ENCODE measurements at regions not wholly inside any gene's neighbourhood (a gene's known extent, or its start where the extent isn't known, plus 50 kb on each side); places are given as distances from the start of the nearest gene placed in this dataset.

DNA sequence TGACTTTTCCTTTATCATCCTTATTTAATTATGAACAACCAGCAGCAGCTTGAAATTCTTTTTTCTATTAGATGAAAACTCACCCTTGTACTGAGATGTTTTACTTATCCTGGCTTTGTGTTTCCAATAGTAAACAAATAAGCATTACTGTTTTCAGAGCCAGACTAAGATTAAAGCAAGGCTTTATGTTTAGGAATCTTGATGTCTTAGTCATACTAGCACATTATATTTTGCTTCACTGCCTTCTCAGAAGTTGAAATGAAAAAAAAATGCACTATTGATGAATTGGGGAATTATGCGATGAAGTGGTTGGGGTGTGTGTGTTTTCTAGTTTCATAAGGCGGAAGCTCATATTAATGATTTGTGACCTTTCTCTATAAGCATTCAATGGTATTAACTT, 301.2 kb upstream of the E2F7 start:
- H3K4me3 ChIP-seq (ENCODE audit: low read depth, low read length): no peak overlapping the region

DNA sequence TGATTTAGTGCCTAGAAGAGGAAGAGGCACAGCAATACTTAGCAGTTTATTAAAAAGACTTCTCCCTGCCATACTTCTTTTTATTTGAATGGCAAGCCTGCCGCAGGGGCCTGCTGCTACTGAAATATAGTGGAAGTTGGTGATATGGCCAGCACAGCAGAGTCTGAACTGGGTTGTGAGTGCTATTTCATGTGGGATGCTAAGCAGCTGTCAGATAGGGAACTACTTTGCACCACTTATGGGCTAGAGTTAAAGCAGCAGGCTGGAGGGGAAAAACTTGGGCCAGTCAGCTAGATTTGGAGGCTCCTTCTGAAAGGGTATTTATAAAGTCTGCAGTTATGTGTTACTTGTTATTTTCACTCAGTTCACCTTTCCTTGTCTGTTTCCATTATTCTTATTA, 299.0 kb upstream of the E2F7 start:
- H3K4me3 ChIP-seq (ENCODE audit: low read depth, low read length): no peak overlapping the region

DNA sequence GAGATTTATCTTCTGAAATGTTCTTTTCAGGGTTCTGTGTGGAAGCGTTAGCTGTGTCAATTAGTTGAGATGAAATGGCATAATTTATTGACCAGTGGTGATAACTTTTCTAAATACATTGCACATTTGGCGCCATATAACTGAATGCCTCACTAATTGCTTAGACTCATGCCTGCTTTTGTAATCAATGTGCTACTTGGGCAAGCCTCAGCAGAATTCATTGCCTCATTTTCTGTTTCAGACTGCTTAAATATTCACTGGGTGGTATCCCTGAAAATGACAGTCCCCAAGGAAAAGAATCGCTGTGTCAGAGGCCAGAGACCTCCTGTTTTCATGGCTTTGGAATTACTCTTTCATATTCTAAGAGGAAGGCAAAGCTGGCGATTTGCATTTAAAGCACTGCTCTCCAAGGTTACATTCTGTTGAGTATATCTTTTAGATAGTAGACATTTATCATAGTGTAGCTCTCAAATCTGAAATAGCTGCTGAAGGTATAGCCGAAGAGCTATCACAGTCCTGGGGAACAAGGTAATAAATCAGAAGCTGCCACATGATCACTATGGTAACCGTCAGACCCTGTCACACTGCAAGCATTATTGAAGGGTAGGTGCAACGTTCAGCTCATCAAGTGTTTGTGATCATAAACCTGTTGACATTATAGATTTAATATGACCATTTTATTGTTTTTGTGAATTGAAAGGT, 297.3 kb upstream of the E2F7 start:
- no peak overlapping the region for H3K4me3 ChIP-seq (ENCODE audit: low read depth, low read length)

DNA sequence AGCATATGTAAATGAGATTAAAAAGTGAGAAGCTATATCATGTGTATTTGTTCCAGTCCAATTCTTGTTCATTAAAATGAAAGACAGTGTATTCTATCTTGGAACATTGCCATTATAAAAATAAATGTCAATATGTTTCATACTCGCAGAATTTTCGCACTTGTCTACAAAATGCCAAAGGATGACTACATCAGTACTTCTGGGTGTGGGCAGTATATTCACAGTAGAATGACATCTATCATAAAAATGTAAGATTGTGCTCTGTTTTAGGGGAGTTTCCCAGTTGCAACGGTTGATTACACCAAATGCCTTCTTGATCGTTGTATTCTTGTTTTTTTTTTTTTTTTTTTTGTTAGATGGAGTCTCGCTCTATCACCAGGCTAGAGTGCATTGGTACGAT, 292.3 kb upstream of the E2F7 start:
- no peak overlapping the region for H3K4me3 ChIP-seq (ENCODE audit: low read depth, low read length)

DNA sequence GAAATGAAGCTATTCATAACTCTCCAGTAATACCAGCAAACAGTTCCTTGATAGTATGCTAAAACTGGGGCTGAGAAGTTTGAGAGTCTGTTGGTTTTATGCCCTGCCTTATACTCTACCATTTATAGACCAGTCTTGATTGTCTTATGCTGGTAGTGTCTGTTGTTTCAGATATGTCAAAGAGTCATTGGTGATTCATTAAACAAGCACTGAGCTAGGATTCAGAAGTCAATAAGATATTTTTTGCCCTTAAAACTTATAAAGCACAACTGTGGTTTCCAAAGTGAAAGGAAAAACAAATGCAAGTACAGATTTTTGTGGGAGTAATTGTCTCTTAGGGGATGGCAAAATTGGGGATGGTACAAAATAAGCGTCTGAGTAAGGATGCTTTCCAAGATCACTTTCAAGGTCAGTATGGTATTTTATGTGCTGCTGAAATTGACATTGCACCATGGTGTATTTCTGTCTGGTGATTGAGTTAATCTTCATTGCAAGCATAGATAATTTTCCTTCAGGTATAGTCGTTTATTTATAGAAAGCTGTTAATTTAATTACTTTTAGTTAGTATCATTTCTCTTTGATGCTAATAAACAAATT, 289.5 kb upstream of the E2F7 start:
- H3K4me3 ChIP-seq (ENCODE audit: low read depth, low read length): no peak overlapping the region

DNA sequence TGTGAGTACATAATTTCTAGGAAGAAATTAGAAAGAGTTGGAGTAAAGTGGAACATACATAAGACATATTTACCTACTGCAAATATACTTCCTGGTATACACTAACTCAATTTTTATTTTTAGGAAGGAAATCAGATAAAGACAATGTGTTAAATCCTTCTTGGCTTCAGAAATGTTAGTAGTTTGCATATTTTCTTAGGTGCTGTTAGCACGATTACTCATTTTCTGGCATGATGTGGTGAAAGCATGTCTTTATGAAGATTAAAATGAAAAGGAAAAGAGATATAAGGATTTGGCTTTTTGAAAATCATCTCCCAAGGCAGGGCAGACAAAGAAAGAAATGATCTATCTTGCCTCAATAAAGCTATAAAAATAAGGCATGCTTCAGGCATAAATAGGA, 287.6 kb upstream of the E2F7 start:
- H3K4me3 ChIP-seq (ENCODE audit: low read depth, low read length): no peak overlapping the region

DNA sequence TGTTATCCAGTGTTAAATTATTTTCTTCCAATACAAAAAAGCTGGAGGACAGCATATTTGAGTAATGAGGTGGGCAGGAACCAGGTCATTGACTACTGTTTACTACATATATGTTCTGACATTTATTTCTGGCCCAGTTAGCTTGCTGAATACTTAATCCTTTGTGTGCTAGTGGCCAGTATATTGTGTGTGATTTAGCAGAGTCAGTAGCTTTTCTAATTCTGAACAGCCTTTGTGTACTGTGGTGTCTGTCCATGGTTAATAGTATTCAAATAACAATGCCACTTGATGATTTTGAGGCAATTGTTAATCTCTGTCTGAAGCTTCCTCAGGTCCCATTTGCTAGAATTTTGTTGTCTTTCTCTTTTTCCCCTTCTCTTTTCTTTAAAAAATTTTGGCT, 286.5 kb upstream of the E2F7 start:
- H3K4me3 ChIP-seq (ENCODE audit: low read depth, low read length): no peak overlapping the region

DNA sequence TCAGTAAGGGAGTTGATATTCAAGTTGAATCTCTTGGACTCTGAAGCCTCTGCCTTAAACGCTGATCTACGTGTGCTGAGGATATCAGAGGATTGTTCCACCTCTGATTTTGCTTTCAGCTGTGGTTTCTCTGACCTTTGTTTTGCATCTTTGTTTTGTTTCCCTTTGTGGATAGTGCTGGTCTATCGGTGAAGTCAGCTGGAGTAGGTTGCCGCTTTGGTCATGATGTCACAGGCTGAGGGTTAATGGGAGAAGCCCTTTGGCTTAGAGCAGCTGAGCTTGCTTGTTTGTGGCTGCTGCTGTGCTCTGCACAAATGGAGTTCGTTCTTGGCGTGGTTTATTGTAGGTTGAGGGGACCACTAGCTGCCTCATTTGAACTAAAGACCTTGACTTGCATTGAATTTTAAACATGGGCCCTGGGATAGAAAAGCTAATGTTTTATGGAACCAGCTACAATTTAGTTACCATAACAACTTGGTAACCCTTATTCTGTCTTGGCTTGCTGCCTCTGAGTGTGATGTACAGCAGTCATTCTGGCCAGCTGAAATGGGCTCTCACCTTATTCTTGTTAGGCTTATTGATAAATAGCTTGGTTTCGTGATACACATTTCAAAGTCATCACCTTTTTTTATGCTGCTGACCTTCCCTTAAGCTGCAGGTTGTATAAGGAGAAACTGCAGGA, 284.5 kb upstream of the E2F7 start:
- no peak overlapping the region for H3K4me3 ChIP-seq (ENCODE audit: low read depth, low read length)

DNA sequence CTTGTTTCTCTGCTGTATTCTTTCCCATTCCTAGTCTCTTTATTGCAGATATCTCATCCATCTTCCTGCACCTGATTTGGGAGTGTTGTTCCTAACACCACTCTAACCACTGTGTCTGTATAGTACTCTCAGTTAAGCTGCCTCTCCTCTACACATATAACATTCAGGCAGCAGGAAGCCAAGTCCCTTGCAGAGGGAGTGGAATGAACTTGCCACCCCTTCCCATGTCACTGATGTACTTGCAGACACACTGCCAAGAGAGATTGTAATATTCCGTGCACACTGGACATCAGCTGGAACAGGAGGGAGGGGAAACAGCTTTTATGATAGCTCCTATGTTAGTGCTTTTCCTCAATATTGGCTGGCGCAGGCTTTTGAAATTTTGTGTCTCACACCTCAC, 281.6 kb upstream of the E2F7 start:
- no peak overlapping the region for H3K4me3 ChIP-seq (ENCODE audit: low read depth, low read length)

DNA sequence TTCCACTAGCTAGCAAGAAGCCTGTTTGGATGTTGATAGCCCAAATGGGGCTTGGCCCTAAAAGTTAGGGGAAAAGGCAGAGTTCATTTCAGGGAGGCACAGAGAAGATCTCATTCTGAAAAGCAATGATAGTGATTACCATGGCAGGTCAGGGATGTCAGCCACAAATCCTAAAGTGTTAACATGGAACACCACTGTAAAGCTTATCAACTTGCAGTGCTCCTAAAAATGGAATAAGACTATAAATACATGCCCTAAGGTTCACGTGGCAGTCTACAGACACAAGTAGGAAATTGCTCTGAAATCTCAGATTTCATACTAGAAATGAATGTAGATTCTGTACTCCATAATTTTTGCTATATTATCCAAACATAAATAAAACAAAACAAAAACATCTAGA, 280.0 kb upstream of the E2F7 start:
- no peak overlapping the region for H3K4me3 ChIP-seq (ENCODE audit: low read depth, low read length)

DNA sequence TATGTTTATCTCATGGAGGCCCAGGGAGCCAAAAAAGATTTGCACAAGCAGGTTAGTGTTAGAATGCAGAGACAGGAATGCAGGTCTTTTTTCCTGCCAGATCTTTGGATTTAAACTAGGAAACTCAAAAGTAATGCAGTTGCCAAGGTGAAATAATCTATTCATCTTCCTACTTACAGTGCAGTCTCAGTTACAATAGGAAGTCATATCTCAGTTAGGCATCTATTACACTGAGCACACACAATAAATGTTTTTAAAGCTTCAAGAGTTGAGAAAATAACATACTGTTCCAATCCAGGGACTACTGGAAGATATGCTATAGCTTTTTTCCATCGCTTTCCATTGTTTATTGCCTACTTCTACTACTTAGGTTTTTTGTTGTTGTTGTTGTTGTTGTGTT, 279.3 kb upstream of the E2F7 start:
- H3K4me3 ChIP-seq (ENCODE audit: low read depth, low read length): no peak overlapping the region

DNA sequence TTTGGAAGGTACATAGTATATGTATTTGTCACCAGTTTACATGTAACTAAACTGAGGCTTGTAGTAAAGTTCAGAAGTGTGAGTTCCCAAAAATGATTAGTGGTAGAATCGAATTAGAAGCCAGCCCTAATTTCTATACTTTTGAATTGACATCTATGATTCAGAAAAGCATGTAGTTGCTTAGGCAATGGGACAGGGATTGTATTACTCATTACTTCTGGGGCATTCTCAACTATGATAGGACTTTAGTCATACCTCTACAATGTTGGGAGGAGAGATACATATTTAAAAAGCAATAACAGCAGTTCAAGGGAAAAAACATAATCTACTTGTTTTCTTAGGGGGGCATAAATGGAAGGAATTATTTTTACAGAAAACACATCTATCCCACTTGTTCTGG, 277.9 kb upstream of the E2F7 start:
- no peak overlapping the region for H3K4me3 ChIP-seq (ENCODE audit: low read depth, low read length)

DNA sequence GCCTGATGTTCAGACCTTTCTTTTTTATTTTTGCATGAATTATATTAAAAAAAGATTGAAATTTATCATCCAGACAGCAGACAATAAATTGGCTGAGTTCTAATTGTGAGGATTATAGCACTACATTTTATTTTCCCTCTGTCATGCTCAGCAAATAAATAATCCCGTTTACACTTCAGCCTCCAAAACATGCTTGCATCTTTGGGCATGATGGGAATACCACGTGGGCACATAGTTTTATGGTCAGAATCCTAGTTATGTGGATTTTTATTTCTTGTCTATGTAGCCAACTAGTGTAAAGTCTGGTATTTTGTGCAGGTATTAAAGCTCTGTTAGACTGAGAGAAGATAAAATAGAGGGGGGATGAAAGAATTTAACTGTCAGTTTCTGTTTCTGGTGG, 276.9 kb upstream of the E2F7 start:
- no peak overlapping the region for H3K4me3 ChIP-seq (ENCODE audit: low read depth, low read length)

DNA sequence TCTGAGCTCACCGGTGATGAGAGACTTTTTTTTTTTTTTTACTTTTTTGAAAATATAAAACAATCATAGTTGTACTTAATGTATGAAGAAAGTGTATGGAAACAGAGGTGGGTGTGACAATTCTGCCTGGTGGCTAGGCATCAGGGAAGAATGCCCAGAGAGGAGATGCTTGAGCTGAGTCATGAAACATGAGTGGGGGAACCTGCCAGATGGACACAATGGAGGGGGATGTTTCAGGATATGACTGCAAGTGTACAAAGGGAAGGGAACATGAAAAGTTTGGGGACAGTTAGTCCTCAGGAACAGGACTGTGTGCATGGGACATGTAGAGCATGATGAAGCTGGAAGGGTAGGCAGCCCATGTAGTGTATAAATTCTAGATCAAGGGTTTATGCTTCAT, 274.2 kb upstream of the E2F7 start:
- H3K4me3 ChIP-seq (ENCODE audit: low read depth, low read length): no peak overlapping the region

DNA sequence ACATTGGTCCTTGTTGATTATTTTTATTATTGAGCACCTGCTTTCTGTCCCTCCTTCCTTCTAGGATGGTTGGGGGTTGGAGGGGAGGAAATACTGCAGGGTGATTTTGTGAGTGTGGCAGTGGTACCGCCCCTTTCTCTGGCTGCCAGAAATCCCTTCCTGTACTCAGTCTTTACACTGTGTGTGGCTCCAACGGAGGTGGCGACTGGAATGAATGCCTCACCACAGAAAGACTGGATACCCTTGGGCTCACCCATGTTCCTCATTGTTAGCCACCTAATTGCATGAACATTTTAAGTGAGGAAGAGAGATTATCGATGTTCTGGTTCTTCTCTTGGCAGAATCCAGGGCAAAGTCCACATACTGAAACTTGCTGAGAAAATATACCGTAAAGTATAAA, 272.0 kb upstream of the E2F7 start:
- no peak overlapping the region for H3K4me3 ChIP-seq (ENCODE audit: low read depth, low read length)

DNA sequence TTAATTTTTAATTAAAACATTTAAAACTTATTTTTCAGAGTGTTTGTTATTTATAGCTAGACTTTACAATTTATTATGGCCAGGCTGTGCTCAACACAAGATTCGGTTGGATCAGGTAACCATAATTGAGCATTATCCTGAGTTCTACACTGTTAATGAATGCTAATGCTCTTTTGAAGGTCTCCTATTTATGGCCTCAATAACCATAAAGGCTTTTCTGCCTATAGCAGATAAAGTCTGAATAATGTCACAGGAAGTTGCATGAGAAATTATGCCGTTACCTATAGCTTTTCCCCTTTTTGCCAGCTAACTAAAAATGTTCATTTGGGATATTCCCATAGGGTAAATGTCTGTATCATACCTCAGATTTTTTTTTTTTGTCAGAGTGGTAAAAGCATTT, 269.4 kb upstream of the E2F7 start:
- H3K4me3 ChIP-seq (ENCODE audit: low read depth, low read length): no peak overlapping the region

DNA sequence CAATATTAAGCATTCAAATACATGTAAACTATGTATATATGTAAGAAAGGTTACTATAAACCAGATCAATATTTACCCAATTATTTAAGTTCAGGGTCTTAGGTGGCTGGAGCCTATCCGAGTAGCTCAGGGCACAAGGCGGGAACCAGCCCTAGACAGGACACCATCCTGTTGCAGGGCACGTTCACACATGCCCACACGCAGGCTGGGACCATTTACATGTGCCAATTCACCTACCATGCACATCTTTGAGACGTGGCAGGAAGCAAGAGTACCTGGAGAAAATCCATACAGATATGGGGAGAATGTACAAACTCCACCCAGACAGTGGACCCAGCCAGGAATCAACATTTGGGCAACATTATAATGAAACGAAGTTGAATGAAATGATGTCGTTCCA, 263.0 kb upstream of the E2F7 start:
- no peak overlapping the region for H3K4me3 ChIP-seq (ENCODE audit: low read depth, low read length)

DNA sequence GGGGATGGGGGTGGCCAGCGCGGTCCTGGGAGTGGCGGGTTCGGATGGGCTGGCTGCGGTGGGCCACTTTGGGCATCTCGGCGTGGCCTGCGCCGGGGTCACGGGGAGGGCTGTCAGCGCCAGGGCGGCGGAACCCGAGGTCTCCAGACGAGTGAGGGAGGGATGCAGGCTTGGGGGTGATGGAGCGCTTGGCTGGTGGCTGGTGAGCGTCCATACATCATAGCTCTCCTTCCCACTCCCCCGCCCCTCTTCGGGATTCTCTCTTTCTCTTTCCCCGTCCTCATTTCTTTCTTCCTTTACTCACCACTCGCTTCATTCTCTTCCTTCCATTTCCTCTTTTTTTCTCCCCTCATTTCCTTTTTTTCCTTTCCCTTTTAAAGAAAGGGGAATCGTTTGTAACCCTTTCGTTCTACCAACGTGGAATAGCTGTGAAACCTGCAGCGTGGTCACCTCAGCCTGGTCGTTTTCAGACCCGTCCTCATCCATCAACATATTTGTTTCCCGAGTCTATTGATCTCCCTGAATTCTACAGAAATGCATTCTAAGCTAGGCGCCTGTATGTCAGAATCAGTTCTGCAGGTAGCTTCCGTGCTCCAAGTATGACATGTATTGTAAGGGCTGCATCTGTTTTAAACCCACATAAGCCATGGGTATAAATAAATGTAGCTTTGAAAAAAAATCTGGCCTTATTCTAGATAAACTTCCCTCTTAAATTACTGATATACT, 260.3 kb upstream of the E2F7 start:
- H3K4me3 ChIP-seq (ENCODE audit: low read depth, low read length): peak overlapping the region; percentile 64

DNA sequence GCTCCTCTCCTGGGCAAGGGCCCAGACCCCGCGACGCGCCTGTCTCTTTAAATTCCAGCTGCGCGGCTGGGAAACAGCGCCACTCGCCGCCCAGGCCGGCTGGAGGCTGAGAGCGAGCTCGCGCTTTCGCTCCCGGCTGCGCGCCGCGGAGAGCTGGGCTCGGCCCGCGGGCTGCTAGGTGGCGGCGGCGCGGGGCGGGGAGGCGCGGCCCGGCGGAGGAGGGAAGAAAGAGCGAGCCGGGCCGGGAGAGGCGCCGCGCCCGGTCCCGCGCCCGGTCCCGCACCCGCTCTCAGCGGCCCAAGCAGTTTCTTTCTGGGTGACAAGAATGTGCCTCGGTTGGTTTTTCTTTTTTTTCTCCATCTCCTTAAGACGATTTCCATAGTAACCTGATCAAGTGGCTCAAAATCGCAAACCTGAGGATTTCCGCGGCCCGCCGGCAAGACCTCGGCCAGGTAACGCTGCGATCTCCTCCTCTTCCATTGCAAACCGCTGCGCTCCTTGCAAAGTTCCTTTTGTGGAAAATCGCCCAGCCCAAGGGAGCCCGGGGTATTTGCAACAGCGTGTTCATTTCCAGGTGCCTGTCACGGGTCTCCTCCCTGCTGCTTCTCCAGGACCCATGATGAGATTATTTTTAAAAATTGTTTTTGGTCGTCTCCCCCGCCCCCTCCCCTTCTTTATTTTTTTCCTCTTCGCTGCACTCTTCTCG, 259.5 kb upstream of the E2F7 start:
- peak overlapping the region; percentile 64 for H3K4me3 ChIP-seq (ENCODE audit: low read depth, low read length)

DNA sequence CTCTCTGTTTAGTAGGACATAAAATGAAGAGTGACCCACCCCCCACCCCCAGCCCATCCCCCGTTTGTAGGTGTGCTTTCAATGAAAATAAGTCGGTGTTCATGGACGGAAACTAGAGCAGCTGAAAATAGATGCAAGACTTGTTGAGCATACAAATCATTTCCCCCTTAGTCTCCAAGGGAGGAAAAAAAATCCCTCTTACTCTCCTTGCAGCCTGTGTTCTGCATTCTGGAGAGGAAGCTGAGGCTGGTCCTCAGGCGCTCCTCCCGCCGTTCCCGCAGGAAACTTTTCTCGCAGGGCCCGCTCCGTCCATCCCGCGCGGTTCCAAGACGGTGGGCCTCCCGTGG, 259.0 kb upstream of the E2F7 start:
- H3K4me3 ChIP-seq (ENCODE audit: low read depth, low read length): peak overlapping the region; percentile 37

DNA sequence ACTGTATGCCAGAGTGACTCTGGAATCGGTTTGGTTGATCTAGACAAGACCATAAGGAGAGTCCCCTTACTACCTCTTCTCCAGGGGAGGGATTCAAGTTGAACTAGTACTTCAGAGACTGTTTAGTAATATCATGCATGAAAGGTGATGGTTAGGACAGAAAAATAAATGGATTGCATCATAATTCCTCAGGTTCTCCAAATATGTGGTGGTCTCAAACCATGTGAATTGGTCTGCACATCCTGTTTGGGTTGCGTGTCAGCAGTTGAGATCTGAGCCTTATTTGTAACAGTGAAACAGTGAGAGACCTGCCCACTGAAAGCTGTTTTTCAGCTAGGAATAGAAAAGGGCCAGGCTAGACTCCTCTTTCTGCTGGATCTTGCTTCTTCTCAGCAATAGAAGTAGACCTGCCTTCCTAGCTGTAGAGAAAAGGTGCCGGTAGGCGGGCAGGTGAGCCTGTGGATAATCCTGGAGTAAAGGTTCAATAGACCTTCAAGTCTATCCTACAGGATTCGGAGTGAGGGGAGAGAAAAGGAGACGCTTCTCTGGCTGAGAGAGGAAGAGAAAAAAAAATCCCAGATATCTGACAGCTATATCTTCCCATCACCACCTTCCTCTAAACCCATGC, 258.5 kb upstream of the E2F7 start:
- no peak overlapping the region for H3K4me3 ChIP-seq (ENCODE audit: low read depth, low read length)

All from iPS-11a (cell line).